MV-4-11 (cell line): ENCODE measurements at regions not wholly inside any gene's neighbourhood (a gene's known extent, or its start where the extent isn't known, plus 50 kb on each side); places are given as distances from the start of the nearest gene placed in this dataset.

ENCODE experiments used
- DNase-seq: peaks from one replicate; lab custom pipeline; 2025; lab: John Stamatoyannopoulos, UW

- DNase-seq: no peak
Measured at GRCh38 chr16:49078104-49078503, 203.5 kb downstream of the CBLN1 start.

- DNase-seq: no peak
Measured at GRCh38 chr16:49075709-49076108, 205.9 kb downstream of the CBLN1 start.

- no peak for DNase-seq
Measured at GRCh38 chr16:49068224-49068623, 213.4 kb downstream of the CBLN1 start.

GRCh38 chr16:49067776-49068175, 213.9 kb downstream of the CBLN1 start:
- no peak for DNase-seq

GRCh38 chr16:49061137-49061714, 220.4 kb downstream of the CBLN1 start:
- DNase-seq: no peak

GRCh38 chr16:49060728-49061127, 220.9 kb downstream of the CBLN1 start:
- DNase-seq: no peak

GRCh38 chr16:49058382-49058781, 223.3 kb downstream of the CBLN1 start:
- DNase-seq: no peak

GRCh38 chr16:49057936-49058335, 223.7 kb downstream of the CBLN1 start:
- DNase-seq: no peak

GRCh38 chr16:49057391-49057790, 224.2 kb downstream of the CBLN1 start:
- DNase-seq: no peak

GRCh38 chr16:49056546-49056945, 225.1 kb downstream of the CBLN1 start:
- DNase-seq: no peak

- DNase-seq: no peak
Measured at GRCh38 chr16:49055824-49056545, 225.7 kb downstream of the CBLN1 start.

GRCh38 chr16:49055291-49055690, 226.3 kb downstream of the CBLN1 start:
- DNase-seq: no peak

GRCh38 chr16:49054606-49055005, 227.0 kb downstream of the CBLN1 start:
- DNase-seq: no peak

GRCh38 chr16:49052846-49053245, 228.8 kb downstream of the CBLN1 start:
- no peak for DNase-seq

- DNase-seq: no peak
Measured at GRCh38 chr16:49051576-49051975, 230.1 kb downstream of the CBLN1 start.

GRCh38 chr16:49050607-49051006, 231.0 kb downstream of the CBLN1 start:
- no peak for DNase-seq

- DNase-seq: no peak
Measured at GRCh38 chr16:49049644-49050043, 232.0 kb downstream of the CBLN1 start.

GRCh38 chr16:49049191-49049590, 232.4 kb downstream of the CBLN1 start:
- no peak for DNase-seq

- no peak for DNase-seq
Measured at GRCh38 chr16:49048557-49048956, 233.1 kb downstream of the CBLN1 start.

- DNase-seq: no peak
Measured at GRCh38 chr16:49036126-49036525, 245.5 kb downstream of the CBLN1 start.

GRCh38 chr16:49027420-49027819, 254.2 kb downstream of the CBLN1 start:
- no peak for DNase-seq

GRCh38 chr16:49026566-49027181, 255.0 kb downstream of the CBLN1 start:
- no peak for DNase-seq

GRCh38 chr16:49024896-49025295, 256.7 kb downstream of the CBLN1 start:
- no peak for DNase-seq

GRCh38 chr16:49024016-49024415, 257.6 kb downstream of the CBLN1 start:
- DNase-seq: no peak
